ENCODE measurements at regions not wholly inside any gene's neighbourhood (a gene's known extent, or its start where the extent isn't known, plus 50 kb on each side); places are given as distances from the start of the nearest gene placed in this dataset.

GRCh38 chr7:121560267-121560990, 164.3 kb upstream of the FAM3C start:
- H3K56ac ChIP-seq (ENCODE audit: extremely low read depth, insufficient read depth, low read length): no peak overlapping the region
- no peak overlapping the region for H2AK9ac ChIP-seq (replicated peaks; ENCODE audit: low read depth, low read length, poor library complexity)
- H3K4me2 ChIP-seq (ENCODE audit: low read depth, low read length): no peak overlapping the region
- no peak overlapping the region for H3K14ac ChIP-seq (replicated peaks; ENCODE audit: low read depth, low read length)
- 0 out of 2 replicates have a peak, but pooled peaks cover 1% of the 10 kb centered on the region for H3K27me3 ChIP-seq (ENCODE audit: control insufficient read depth, insufficient read depth, low read length)
- no peak overlapping the region for H3K4me3 ChIP-seq (ENCODE audit: insufficient read depth, low read depth, low read length)
- H3K18ac ChIP-seq (ENCODE audit: low read depth, low read length): no peak overlapping the region
- H2BK20ac ChIP-seq (ENCODE audit: low read depth, low read length): no peak overlapping the region
- no peak overlapping the region for H4K8ac ChIP-seq (ENCODE audit: low read depth in 2 of 2, low read length in 2 of 2)
- no peak overlapping the region for H2AFZ ChIP-seq (replicated peaks; ENCODE audit: low read length, poor library complexity)
- ChIA-PET CTCF (interaction anchor here (0.7 kb wide), 1 partner anchor 83 kb away, joined by 4 read pairs; no protein-coding TSS in a partner anchor), POLR2A (ENCODE audit: unreplicated experiment) (no interaction called here)
- no peak overlapping the region for H3K23ac ChIP-seq (ENCODE audit: low read depth, low read length)
- no peak overlapping the region for H3K9ac ChIP-seq (ENCODE audit: low read depth, low read length)
- no peaks in the 10 kb centered on the region for H3K9me1 ChIP-seq (ENCODE audit: insufficient read depth, low read length)
- H3K79me1 ChIP-seq (ENCODE audit: low read depth in 1 of 2, low read length in 2 of 2): no peaks in the 10 kb centered on the region
- H2BK5ac ChIP-seq (ENCODE audit: low read depth, low read length, poor library complexity, severe bottlenecking): no peak overlapping the region
- H4K5ac ChIP-seq (ENCODE audit: low read depth, low read length): no peak overlapping the region
- H2BK15ac ChIP-seq (ENCODE audit: low read depth, low read length): no peak overlapping the region
- no peak overlapping the region for H3K27ac ChIP-seq (ENCODE audit: insufficient read depth, low read length)
- ATAC-seq (ENCODE audit: low read depth) (no peak), DNase-seq (no peak)
- H3K4me1 ChIP-seq (ENCODE audit: control insufficient read depth, insufficient read depth, low read length): no peaks in the 10 kb centered on the region
- H4K20me1 ChIP-seq (ENCODE audit: insufficient read depth, low read length): no peaks in the 10 kb centered on the region
- dilution Hi-C loops (cut with HindIII; ENCODE audit: low sequenced_read_pairs, unreplicated experiment) (loop anchor here (25.0 kb wide), 1 partner anchor 198 kb away; no protein-coding TSS in a partner anchor), intact Hi-C loops (cut with micrococcal nuclease) (no loop called here), in situ Hi-C loops (cut with MboI; ENCODE audit: low sequenced_read_pairs) (no loop called here)
- TF ChIP-seq MAFK (IDR thresholded peaks at IDR 0.05; ENCODE audit: low read depth, low read length) (no peak), CHD1 (IDR thresholded peaks at IDR 0.05; ENCODE audit: low read depth, low read length) (no peak), CEBPB (IDR thresholded peaks at IDR 0.05; ENCODE audit: low read depth, low read length) (no peak), BHLHE40 (IDR thresholded peaks at IDR 0.05; ENCODE audit: low read depth, low read length) (no peak), ELK1 (IDR thresholded peaks at IDR 0.05; ENCODE audit: borderline replicate concordance, low read depth, low read length) (no peak), MXI1 (IDR thresholded peaks at IDR 0.05; ENCODE audit: borderline replicate concordance, low read depth, low read length) (no peak), NFE2L2 (IDR thresholded peaks at IDR 0.05; ENCODE audit: low read depth, low read length) (no peak), RCOR1 (IDR thresholded peaks at IDR 0.05; ENCODE audit: insufficient replicate concordance, low read length) (no peak), POLR2A (IDR thresholded peaks at IDR 0.05; ENCODE audit: low read depth, low read length) (no peak), FOS (IDR thresholded peaks at IDR 0.05; ENCODE audit: low read depth, low read length) (no peak), CTCF (conservative IDR thresholded peaks at IDR 0.05; ENCODE audit: low read depth, low read length) (no peak), USF2 (IDR thresholded peaks at IDR 0.05; ENCODE audit: low read depth, low read length) (no peak), MAZ (IDR thresholded peaks at IDR 0.05; ENCODE audit: borderline replicate concordance, low read depth, low read length) (no peak), RAD21 (IDR thresholded peaks at IDR 0.05; ENCODE audit: low read length) (no peak), RFX5 (IDR thresholded peaks at IDR 0.05; ENCODE audit: low read depth, low read length) (no peak), SMC3 (IDR thresholded peaks at IDR 0.05; ENCODE audit: low read depth, low read length) (no peak)
- no peak overlapping the region for H2AK5ac ChIP-seq (ENCODE audit: low read depth, low read length)
- H3K9me3 ChIP-seq (ENCODE audit: control insufficient read depth, insufficient read depth, low read length): no peaks in the 10 kb centered on the region
- no peak overlapping the region for H4K91ac ChIP-seq (ENCODE audit: insufficient read depth, low read depth, low read length)
- no peaks in the 10 kb centered on the region for H3K36me3 ChIP-seq (ENCODE audit: control insufficient read depth, insufficient read depth, low read length)
- no TSS peak for BruUV-seq (replicated peaks)
- no peak overlapping the region for H3K4ac ChIP-seq (ENCODE audit: low read depth, low read length)
- no CpG with 5 or more reads among the region's 3 CpGs for WGBS, 2 experiments (ENCODE audit: extremely low coverage in 2 of 2, insufficient read length in 1 of 2)
- no peak overlapping the region for H2BK120ac ChIP-seq (ENCODE audit: low read depth, low read length)

Measured in IMR-90 (cell line).